Peyer's patch (tissue), 4 donors: ENCODE measurements at regions not wholly inside any gene's neighbourhood (a gene's known extent, or its start where the extent isn't known, plus 50 kb on each side); places are given as distances from the start of the nearest gene placed in this dataset.

Source experiments
- DNase-seq, 3 donors: peaks; one replicate each; pipeline ENCODE4 v3.0.0-alpha.2; 2017 to 2019
- H3K27ac ChIP-seq, 4 donors: fragments of 200-600 bp; sonication (generic); one replicate each; pipeline ENCODE4 v1.5.1; 2016 to 2019
- H3K27me3 ChIP-seq, 2 donors: fragments of 200-600 bp; sonication (generic); one replicate each; pipeline ENCODE4 v1.5.1; 2019
- H3K36me3 ChIP-seq, 3 donors: fragments of 200-600 bp; sonication (generic); one replicate each; pipeline ENCODE4 v1.5.1; 2016 to 2019
- H3K4me1 ChIP-seq, 4 donors: fragments of 200-600 bp; sonication (generic); one replicate each; pipeline ENCODE4 v1.5.1; 2016 to 2019
- H3K4me3 ChIP-seq, 4 donors: fragments of 200-600 bp; sonication (generic); 1 replicate in 3 of 4; 2 replicates in 1 of 4; pipeline ENCODE4 v1.5.1; 2016 to 2019; ENCODE audit warnings: mild to moderate bottlenecking in 1 of 4
- H3K9me3 ChIP-seq, 4 donors: fragments of 200-600 bp; sonication (generic); one replicate each; pipeline ENCODE4 v1.5.1; 2016 to 2019; ENCODE audit warnings: mild to moderate bottlenecking in 1 of 4
- CTCF ChIP-seq, 6 experiments: fragments of 450-650 bp in 4 of 6; fragments of 200-600 bp in 2 of 6; sonication (generic) in 1 of 6; IDR thresholded peaks; one replicate each; pipeline ENCODE4 v1.5.1; 2017 to 2019; ENCODE audit warnings: antibody characterized with exemption in 6 of 6, mild to moderate bottlenecking in 3 of 6, moderate library complexity in 1 of 6
- POLR2A ChIP-seq, 2 donors: fragments of 450-650 bp; IDR thresholded peaks; one replicate each; pipeline ENCODE4 v1.5.1; 2017; ENCODE audit warnings: antibody characterized with exemption in 2 of 2, mild to moderate bottlenecking in 2 of 2, moderate library complexity in 2 of 2

- Histone ChIP-seq H3K27me3 (no peaks in the 10 kb centered on the region), H3K4me3 (no peak overlapping the region), H3K4me1 (peaks cover 0 to 35% (median 9%) of the 10 kb centered on the region in 4 donors), H3K9me3 (no peaks in the 10 kb centered on the region), H3K27ac (no peak overlapping the region), H3K36me3 (peaks cover 0 to 56% (median 0%) of the 10 kb centered on the region in 3 donors)
- DNase-seq, result no peak
- TF ChIP-seq POLR2A (IDR thresholded peaks at IDR 0.05) (no peak), CTCF (IDR thresholded peaks at IDR 0.05) (peak in 1 of 6 experiments; percentile 3)
Measured at GRCh38 chr3:127033171-127033570, 50.3 kb downstream of the PLXNA1 start.

DNA sequence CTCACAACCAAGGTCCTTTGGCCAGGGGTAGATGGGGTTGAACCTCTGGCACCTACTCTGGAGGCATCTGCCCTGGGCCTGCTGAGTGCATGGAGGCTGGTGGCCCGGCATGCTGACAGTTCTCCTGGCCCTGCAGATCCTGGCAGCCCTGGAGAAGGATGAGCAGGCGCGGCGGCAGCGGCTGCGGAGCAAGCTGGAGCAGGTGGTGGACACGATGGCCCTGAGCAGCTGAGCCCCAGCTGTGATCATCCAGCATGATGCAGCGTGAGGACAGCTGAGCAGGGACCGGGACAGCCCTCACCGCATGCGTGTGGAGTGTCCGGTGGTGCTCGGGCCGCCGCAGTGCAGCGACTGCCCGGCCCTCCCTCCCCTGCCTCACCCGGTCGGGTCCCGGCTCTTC lies 50.9 kb downstream of the PLXNA1 start:
- no peak for DNase-seq
- TF ChIP-seq POLR2A (IDR thresholded peaks at IDR 0.05) (no peak), CTCF (IDR thresholded peaks at IDR 0.05) (no peak)
- Histone ChIP-seq H3K4me1 (peaks cover 0 to 29% (median 9%) of the 10 kb centered on the region in 4 donors), H3K9me3 (no peaks in the 10 kb centered on the region), H3K36me3 (peaks cover 0 to 52% (median 0%) of the 10 kb centered on the region in 3 donors), H3K27me3 (no peaks in the 10 kb centered on the region), H3K27ac (no peak overlapping the region), H3K4me3 (no peak overlapping the region)

GRCh38 chr3:127034195-127034989 lies 51.5 kb downstream of the PLXNA1 start:
- Histone ChIP-seq H3K27ac (peak overlapping the region in 1 of 4 donors; percentile 82), H3K36me3 (peaks cover 0 to 46% (median 0%) of the 10 kb centered on the region in 3 donors), H3K9me3 (no peaks in the 10 kb centered on the region), H3K4me3 (no peak overlapping the region), H3K4me1 (peaks cover 0 to 25% (median 9%) of the 10 kb centered on the region in 4 donors), H3K27me3 (no peaks in the 10 kb centered on the region)
- peak in 1 of 3 donors; percentile 34 for DNase-seq
- TF ChIP-seq CTCF (IDR thresholded peaks at IDR 0.05) (no peak), POLR2A (IDR thresholded peaks at IDR 0.05) (no peak)

DNA sequence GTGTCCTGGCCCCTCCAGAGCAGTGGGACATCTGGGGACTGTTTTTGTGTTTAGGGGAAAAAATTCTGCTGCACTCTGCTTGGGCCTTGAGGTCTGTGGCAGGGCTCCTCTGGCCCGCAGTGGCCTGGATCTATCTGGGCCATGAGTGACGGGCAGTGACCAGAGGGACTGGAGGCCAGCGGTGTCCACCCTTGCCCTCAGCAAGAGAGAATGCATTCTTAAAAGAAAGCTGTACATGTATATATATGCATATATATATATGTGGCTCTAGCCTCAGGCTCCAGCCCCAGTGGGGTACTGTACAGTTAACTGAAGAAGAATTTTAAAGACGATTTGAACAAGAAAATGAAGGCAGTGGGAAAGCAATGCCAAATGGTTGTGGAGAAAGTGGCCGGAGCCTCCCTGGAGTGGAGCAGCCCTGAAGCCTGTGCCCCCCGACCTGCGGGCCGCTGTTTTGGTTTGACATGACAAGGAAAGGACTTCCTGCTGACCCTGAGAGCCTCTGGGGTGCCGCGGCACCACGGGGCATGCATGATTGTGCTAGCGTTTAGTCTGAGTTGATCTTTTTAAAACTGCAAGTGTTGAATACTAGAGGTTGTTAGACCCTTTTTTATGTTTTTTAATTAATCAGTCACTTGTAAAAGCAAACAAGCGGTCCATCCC lies 52.2 kb downstream of the PLXNA1 start:
- Histone ChIP-seq H3K4me1 (peaks cover 0 to 25% (median 9%) of the 10 kb centered on the region in 4 donors), H3K4me3 (no peak overlapping the region), H3K27ac (peak overlapping the region in 3 of 4 donors; percentile 70 to 82 (median 73)), H3K9me3 (no peaks in the 10 kb centered on the region), H3K36me3 (peaks cover 0 to 38% (median 0%) of the 10 kb centered on the region in 3 donors), H3K27me3 (no peaks in the 10 kb centered on the region)
- no peak for TF ChIP-seq POLR2A (IDR thresholded peaks at IDR 0.05)
- no peak for TF ChIP-seq CTCF (IDR thresholded peaks at IDR 0.05)
- DNase-seq, result peak in 1 of 3 donors; percentile 49

GRCh38 chr3:127035677-127036076 lies 52.8 kb downstream of the PLXNA1 start:
- no peaks in the 10 kb centered on the region for H3K9me3 ChIP-seq
- H3K27ac ChIP-seq, result peak overlapping the region in 3 of 4 donors; percentile 70 to 82 (median 73)
- peaks cover 0 to 25% (median 9%) of the 10 kb centered on the region in 4 donors for H3K4me1 ChIP-seq
- H3K36me3 ChIP-seq, result peaks cover 0 to 33% (median 0%) of the 10 kb centered on the region in 3 donors
- no peaks in the 10 kb centered on the region for H3K27me3 ChIP-seq
- peak; percentile 19 to 93 (median 93) for DNase-seq
- no peak overlapping the region for H3K4me3 ChIP-seq
- TF ChIP-seq CTCF (IDR thresholded peaks at IDR 0.05), result no peak
- peak in 1 of 2 donors; percentile 40 for TF ChIP-seq POLR2A (IDR thresholded peaks at IDR 0.05)
